GM21619 (cell line): ENCODE measurements at regions not wholly inside any gene's neighbourhood (a gene's known extent, or its start where the extent isn't known, plus 50 kb on each side); places are given as distances from the start of the nearest gene placed in this dataset.

ENCODE experiments used
- ATAC-seq: cut with Tn5 transposase; IDR thresholded peaks from one replicate; pipeline ENCODE4 v1.9.1; 2021; ENCODE audit not compliant: unreplicated experiment

DNA sequence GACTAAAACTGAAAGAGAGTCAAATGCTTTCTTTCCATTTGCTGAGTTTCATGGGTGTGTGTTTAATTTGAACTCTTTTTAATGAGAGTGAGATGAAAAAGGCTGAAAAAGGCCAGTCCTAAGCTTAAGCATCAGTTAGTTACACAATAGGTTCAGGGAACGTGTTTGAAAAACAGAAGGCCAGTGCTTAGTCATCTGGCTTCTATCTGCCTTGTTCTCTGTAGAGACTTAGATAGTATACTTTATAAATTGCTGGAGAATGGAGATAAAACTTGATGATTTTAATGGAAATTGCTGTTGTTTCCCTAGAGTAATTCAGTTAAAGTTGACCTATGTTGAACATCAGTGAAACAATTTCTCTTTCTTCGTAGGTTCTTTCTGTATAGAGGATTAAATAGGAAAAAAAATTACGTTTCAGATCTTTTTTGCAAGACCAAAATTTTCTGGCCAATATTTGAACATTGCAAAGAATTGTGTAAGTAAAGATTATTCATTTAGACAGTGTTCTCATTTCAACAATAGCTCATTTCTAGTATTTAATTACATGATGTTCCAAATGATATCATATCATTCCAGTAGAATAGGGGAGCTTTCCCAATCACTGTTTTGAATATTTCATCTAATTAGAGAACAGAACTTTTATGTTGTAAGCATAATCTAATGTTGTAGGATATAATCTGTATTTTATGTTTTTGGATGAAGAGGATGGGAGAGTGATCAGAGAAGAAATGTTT is 1088.8 kb downstream of the ADGRL3 start:
- ATAC-seq, result no peak

- no peak for ATAC-seq
Measured at GRCh38 chr4:62285026-62285425, 1084.9 kb downstream of the ADGRL3 start.

DNA sequence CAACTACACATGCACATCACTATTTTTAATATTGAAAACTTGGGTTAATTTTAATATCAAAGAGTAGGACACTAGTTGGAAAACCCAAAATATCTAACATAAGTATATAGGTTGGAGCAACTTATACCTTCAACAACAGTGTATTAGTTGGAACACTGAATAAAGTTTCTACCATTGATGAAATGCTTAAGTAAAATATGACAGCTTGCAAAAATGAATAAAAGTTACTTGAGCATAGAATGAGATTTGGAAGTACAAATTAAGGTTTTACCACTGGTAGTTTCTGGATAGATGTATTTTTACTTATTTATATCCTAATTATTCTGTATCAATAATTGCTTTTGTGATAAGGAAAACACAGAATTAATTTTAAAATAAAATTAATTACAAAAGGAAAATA is 1079.6 kb downstream of the ADGRL3 start:
- ATAC-seq, result no peak

- no peak for ATAC-seq
Measured at GRCh38 chr4:62275470-62275869, 1075.3 kb downstream of the ADGRL3 start.

GRCh38 chr4:62274782-62275181 is 1074.7 kb downstream of the ADGRL3 start:
- ATAC-seq, result no peak

DNA sequence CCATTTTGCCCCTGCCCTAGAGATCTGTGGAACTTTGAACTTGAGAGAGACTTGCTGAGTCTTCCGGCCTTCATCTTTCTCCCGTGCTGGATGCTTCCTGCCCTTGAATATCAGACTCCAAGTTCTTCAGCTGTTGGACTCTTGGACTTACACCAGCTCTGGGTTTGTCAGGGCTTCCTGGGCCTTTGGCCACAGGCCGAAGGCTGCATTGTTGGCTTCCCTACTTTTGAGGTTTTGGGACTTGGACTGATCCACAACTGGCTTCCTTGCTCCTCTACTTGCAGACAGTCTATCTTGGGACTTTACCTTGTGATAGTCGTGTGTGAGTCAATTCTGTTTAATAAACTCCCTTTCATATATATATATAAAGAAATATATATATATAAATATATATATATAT is 1071.0 kb downstream of the ADGRL3 start:
- no peak for ATAC-seq

GRCh38 chr4:62269918-62270317 is 1069.8 kb downstream of the ADGRL3 start:
- no peak for ATAC-seq

DNA sequence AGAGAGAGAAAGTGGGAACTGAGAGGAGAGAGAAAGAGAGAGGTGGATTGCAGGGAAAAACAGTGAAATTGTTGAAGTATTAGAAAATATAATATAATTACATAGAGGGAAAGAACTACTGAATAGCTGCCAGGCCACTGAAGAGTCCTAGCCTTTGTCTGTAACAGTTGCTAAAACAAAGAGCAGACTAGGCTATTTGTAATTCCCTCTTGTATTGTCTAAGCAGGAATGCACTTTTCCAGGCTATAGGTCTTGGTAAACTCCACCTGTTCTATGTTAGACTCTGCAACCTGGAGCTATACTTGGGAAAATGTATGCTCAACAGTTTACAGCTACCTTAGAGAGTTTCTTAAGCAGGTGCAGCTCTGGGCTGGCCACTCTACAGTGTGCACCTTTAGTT is 1063.3 kb downstream of the ADGRL3 start:
- ATAC-seq, result no peak

DNA sequence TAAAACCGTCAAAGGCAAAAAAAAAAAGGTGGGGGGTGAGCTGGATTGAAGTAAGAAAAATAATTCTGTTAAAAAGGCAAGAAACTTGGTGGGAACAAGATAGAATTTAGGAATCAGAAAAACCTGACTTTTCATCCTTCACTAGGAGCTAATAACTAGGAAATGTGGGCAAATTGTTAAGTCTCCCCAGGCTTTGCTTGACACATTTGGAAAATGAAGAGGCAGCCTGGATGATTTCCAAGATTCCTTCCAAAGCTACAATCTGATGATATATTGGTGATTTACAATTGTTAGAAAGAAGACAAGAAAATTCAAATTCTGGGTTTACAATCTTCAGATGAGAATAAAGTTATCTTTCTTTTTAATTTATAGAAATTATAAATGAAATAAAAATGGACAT is 1062.5 kb downstream of the ADGRL3 start:
- ATAC-seq, result no peak

DNA sequence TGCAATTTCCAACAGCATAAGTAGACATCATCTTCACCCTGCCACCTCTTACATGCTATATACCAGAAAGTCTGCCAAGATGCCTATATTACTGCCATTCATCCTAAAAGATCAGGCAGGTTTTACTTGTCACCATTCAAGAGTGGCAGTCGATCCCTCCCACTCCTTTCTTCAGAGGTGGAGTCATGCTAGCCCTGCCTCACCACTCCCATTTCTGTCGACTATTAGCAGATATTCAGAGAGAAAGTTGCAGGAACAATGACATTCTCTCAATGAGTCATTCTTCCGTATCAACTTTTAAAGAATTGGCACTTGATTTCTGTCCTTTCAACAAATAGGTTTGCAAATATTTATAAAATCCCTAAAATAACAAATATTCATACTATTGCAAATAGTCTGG is 1060.1 kb downstream of the ADGRL3 start:
- no peak for ATAC-seq

DNA sequence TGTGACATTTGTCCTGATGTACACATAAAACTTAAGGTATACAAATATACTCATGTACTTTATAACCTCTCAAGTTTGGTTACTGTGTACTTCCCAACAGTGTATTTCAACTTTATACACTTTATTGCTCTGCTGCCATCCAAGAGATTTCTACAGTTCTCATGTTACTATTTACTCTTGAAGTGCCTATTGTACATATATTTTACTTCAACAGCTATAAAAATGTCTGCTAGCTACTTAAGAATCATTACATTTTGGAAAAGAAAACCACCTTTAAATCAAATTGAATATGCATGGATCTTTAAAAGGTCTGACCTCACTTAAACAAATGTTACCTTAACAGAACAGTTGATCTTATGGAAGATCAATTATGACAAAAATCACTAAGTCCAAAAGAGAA is 1056.4 kb downstream of the ADGRL3 start:
- no peak for ATAC-seq

GRCh38 chr4:62252728-62253127 is 1052.6 kb downstream of the ADGRL3 start:
- ATAC-seq, result no peak

DNA sequence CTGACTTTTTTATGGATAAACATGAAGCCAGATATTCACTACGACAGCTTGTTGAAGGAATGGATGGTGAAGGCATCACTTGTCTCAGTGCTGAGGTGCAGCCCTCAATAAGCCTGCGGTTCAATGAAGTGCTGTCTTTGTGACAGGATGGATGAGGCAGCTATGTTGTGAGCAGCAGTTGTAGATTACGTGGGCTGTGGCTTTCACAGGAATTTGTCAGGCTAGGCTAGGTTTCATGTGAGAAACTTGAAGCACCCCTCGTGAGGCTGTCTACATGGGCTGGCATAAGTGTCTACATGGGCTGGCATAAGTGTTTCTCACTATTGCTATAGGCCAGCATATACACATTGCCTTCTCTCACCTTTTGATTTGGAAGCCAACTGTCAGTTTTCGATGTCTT is 1050.0 kb downstream of the ADGRL3 start:
- no peak for ATAC-seq

DNA sequence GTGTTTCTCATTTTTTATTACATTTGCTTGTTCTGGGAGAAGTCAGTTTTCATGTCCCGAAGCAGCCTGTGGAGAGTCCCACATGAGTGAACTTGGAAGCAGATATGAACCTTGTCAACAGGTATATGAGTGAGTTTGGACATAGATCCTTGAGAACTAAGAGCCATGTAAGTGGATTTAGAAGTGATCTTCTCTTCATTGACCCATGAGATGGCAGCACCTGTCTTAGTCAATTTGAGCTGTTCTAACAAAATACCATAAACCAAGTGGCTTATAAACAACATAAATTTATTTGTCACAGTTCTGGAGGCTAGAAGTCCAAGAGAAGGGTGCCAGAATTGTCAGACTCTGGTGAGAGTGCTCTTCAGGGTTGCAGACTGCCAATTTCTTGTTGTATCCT is 1043.8 kb downstream of the ADGRL3 start:
- ATAC-seq, result no peak

- ATAC-seq, result no peak
Measured at GRCh38 chr4:62235911-62236310, 1035.8 kb downstream of the ADGRL3 start.

DNA sequence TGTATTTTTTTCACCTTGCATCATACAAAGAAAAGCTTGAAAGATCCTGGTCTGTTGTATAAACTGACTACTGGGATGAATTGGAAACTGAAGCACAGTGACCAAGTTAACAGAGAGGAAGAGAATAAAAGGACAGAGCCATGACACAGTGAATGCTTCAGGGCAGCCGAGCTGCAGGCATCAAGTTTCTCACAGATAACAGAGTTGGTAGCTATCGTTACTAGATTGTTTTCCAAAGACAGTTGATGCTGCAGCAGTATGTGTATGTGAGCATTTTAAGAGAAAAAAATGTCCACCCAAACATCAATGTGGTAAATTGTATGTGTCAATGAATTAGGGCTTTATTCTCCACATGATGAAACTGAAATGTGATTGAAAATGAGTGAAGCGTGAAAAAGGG is 1032.7 kb downstream of the ADGRL3 start:
- no peak for ATAC-seq

GRCh38 chr4:62231994-62232393 is 1031.9 kb downstream of the ADGRL3 start:
- no peak for ATAC-seq

- no peak for ATAC-seq
Measured at GRCh38 chr4:62226082-62226481, 1026.0 kb downstream of the ADGRL3 start.

DNA sequence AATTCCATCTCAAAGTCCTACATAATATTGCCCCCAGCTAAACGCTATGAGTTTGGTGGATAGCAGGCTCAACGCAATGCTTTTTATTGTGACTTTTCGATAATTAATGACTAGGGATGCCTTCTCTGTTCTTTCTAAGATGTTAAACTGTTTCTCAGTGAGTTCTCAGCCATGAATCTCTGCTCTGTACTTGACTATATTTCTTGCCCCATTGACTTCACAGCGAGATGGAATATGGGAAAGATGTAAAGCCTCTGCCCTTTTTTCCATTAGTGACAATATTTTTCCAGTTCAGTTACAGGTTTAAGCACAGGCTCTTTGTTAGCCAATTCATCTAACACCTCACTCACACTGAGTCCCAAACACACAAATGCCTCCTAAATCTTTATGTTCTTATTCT is 1022.0 kb downstream of the ADGRL3 start:
- ATAC-seq, result no peak

DNA sequence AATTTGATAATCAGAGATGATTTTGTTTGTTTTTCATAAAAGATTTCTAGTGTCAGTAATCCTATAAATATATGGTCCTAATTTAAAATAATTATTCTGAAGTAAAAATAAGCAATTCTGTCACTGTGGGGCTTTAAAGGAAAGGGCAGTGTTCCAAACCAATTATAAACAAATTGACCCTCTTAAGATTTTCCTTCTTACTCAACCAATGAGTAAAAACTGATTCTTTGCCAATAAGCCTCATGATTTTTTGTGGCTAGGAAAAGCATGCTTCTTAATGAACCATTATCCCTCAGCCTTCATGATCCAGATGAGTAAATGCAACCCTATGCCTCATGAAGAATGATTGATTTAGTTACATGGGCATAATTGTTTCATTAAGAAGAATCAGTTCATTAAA is 1010.4 kb downstream of the ADGRL3 start:
- ATAC-seq, result no peak

DNA sequence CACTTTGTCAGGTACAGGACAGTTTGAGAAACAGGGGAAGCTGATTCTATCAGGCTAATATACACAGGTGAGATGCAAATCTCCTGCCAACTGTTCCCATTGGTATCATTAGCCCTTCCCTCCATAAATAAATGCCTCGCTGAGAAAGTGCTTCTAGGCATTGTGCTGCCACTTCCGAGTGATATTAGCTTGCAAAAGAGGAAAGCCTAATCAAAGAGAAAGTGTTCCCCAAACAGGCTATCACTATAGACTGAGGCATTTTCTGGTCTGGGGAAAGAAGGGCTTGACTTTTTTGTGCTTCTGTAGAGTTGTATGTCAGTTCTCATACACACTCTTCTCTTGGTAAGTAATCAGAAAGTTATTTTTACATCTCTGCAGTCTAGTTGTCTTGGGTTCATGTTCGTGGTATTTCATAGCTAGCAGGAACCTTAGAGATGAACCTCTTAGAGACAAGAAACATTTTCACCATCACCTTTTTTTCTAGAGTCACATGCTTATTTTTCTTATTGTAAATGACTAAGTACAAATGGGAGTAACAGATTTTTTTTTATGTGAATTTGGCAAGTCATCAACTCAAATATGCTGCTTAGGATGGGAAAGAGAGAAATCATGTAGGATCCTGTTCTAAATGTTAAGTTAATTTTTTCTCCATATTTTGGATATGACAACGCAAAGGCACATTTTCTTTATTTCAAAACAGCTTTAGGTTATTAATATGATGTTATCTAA is 1009.8 kb downstream of the ADGRL3 start:
- ATAC-seq, result no peak

GRCh38 chr4:62208921-62209320 is 1008.8 kb downstream of the ADGRL3 start:
- no peak for ATAC-seq

- ATAC-seq, result no peak
Measured at GRCh38 chr4:62204136-62204535, 1004.0 kb downstream of the ADGRL3 start.
